HepG2 (cell line): ENCODE measurements at regions not wholly inside any gene's neighbourhood (a gene's known extent, or its start where the extent isn't known, plus 50 kb on each side); places are given as distances from the start of the nearest gene placed in this dataset.

Source experiments
- ARNT ChIP-seq: fragments of 450-650 bp; IDR thresholded peaks from 2 replicates; pipeline ENCODE4 v1.6.1; 2017
- BHLHE40 ChIP-seq: IDR thresholded peaks from 2 replicates; pipeline ENCODE4 v1.6.1; 2011; ENCODE audit warnings: low read length, improper control_type of control experiment
- CBX5 ChIP-seq: sonication (generic); formaldehyde crosslinking; IDR thresholded peaks from 2 replicates; pipeline ENCODE4 v1.4.0; 2020; ENCODE audit warnings: missing genetic modification reagents, borderline replicate concordance
- CEBPB ChIP-seq: IDR thresholded peaks from 2 replicates; pipeline ENCODE4 v1.6.1; 2011; ENCODE audit warnings: low read depth, low read length, improper control_type of control experiment, borderline replicate concordance
- MAX ChIP-seq: IDR thresholded peaks from 2 replicates; pipeline ENCODE4 v1.6.1; 2012; ENCODE audit warnings: inconsistent platforms
- PTBP1 ChIP-seq: fragments of 200-400 bp; formaldehyde crosslinking; IDR thresholded peaks from 2 replicates; pipeline ENCODE4 v1.6.1; 2018; ENCODE audit warnings: low read length, low read depth; ENCODE audit not compliant: poor library complexity, severe bottlenecking
- RBM22 ChIP-seq: fragments of 200-400 bp; formaldehyde crosslinking; optimal IDR thresholded peaks from 2 replicates; pipeline ENCODE3; 2017; ENCODE audit warnings: mild to moderate bottlenecking, low read length, moderate library complexity
- THAP9 ChIP-seq: sonication (generic); formaldehyde crosslinking; IDR thresholded peaks from 2 replicates; pipeline ENCODE4; 2020; ENCODE audit warnings: missing genetic modification reagents, mild to moderate bottlenecking, borderline replicate concordance
- TMF1 ChIP-seq: sonication (generic); formaldehyde crosslinking; IDR thresholded peaks from 2 replicates; pipeline ENCODE4 v1.8.1; 2022; ENCODE audit warnings: low read depth, missing genetic modification reagents
- ZFYVE20 ChIP-seq: sonication (generic); formaldehyde crosslinking; IDR thresholded peaks from 2 replicates; pipeline ENCODE4 v1.8.0; 2023; ENCODE audit warnings: low read depth, mild to moderate bottlenecking, moderate library complexity, missing genetic modification reagents, borderline replicate concordance
- ZNF292 ChIP-seq: sonication (generic); formaldehyde crosslinking; IDR thresholded peaks from 2 replicates; pipeline ENCODE4 v1.8.1; 2022; ENCODE audit warnings: mild to moderate bottlenecking, low read depth, missing genetic modification reagents, borderline replicate concordance
- ZNF362 ChIP-seq: sonication (generic); formaldehyde crosslinking; IDR thresholded peaks from 2 replicates; pipeline ENCODE4 v1.4.0; 2020; ENCODE audit warnings: missing genetic modification reagents, mild to moderate bottlenecking, borderline replicate concordance
- ZNF407 ChIP-seq: sonication (generic); formaldehyde crosslinking; IDR thresholded peaks from one replicate; pipeline ENCODE4 v1.5.1; 2020; ENCODE audit warnings: mild to moderate bottlenecking, missing genetic modification reagents; ENCODE audit errors: not compliant biosample characterization
- ZNF431 ChIP-seq: sonication (generic); formaldehyde crosslinking; IDR thresholded peaks from 2 replicates; pipeline ENCODE4 v1.9.0; 2022; ENCODE audit warnings: missing genetic modification reagents, low read depth, mild to moderate bottlenecking, borderline replicate concordance
- ZNF644 ChIP-seq: IDR thresholded peaks from 2 replicates; pipeline ENCODE4 v1.6.1; 2016; ENCODE audit warnings: low read depth
- ZNF672 ChIP-seq: sonication (generic); formaldehyde crosslinking; IDR thresholded peaks from 2 replicates; pipeline ENCODE4 v1.8.1; 2022; ENCODE audit warnings: missing genetic modification reagents
- ZNF691 ChIP-seq: sonication (generic); formaldehyde crosslinking; IDR thresholded peaks from 2 replicates; pipeline ENCODE4 v1.4.0; 2020; ENCODE audit warnings: missing genetic modification reagents, low read depth, mild to moderate bottlenecking, borderline replicate concordance
- ZNF761 ChIP-seq: sonication (generic); formaldehyde crosslinking; conservative IDR thresholded peaks from 2 replicates; pipeline ENCODE4 v1.4.0; 2020; ENCODE audit warnings: mild to moderate bottlenecking, missing genetic modification reagents

- TF ChIP-seq ZNF761 (no peak), ZNF431 (CRISPR knock-in tag) (no peak), PTBP1 (no peak), ZNF362 (CRISPR knock-in tag) (no peak), ZNF407 (CRISPR knock-in tag) (no peak), ZFYVE20 (CRISPR knock-in tag) (no peak), ZNF292 (CRISPR knock-in tag) (no peak), ZNF672 (CRISPR knock-in tag) (no peak), THAP9 (CRISPR knock-in tag) (no peak), RBM22 (no peak), ARNT (no peak), ZNF644 (CRISPR knock-in tag) (no peak), TMF1 (CRISPR knock-in tag) (no peak), BHLHE40 (peak; percentile 90), CBX5 (no peak), MAX (peak; percentile 40; the same call in 1 of the 2 replicates), ZNF691 (CRISPR knock-in tag) (no peak), CEBPB (peak; percentile 79)
Measured at GRCh38 chr6:113486199-113486598, 370.9 kb upstream of the MARCKS start (continued).
